Superior temporal gyrus (tissue), 1 donor: ENCODE measurements at regions not wholly inside any gene's neighbourhood (a gene's known extent, or its start where the extent isn't known, plus 50 kb on each side); places are given as distances from the start of the nearest gene placed in this dataset.
"Not testable (repeated sequence)": the region's sequence is repeated elsewhere in the genome, so short reads cannot be mapped to it uniquely, and the experiment has no call there.

Experiments used
- DNase-seq: peaks from one replicate; pipeline ENCODE4 v3.0.0-alpha.2; 2016; ENCODE audit errors: extremely low spot score

DNA sequence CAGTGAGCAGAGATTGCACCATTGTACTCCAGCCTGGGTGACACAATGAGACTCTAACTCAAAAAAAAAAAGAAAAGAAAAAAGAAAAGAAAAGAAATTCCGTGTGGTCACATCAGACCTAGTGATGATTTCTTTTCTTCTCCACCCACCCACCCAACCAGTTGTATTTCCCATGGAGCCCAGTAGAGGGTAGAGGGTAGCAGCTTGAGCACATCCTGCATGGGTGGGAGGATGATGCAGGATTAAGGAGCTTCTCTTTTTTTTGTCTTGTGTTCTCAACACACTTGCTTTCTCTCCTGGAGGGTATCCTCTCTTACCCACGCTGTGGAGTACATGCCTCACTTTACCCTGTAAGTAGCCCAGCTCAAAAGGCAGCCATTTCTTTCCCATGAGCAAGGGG, 118.6 kb upstream of the CARD11 start:
- DNase-seq: no peak

DNA sequence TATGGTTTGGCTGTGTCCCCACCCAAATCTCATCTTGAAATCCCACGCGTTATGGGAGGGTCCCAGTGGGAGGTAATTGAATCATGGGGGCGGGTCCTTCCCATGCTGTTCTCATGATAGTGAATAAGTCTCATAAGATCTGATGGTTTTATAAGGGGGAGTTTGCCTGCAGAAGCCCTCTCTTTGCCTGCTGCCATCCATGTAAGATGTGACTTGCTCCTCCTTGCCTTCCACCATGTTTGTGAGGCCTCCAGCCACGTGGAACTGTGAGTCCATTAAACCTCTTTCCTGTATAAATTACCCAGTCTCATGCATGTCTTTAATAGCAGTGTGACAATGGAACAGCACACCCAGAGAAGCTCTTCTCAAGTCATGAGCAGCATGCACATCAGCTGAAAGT, 119.1 kb upstream of the CARD11 start:
- DNase-seq: not testable (repeated sequence)

DNA sequence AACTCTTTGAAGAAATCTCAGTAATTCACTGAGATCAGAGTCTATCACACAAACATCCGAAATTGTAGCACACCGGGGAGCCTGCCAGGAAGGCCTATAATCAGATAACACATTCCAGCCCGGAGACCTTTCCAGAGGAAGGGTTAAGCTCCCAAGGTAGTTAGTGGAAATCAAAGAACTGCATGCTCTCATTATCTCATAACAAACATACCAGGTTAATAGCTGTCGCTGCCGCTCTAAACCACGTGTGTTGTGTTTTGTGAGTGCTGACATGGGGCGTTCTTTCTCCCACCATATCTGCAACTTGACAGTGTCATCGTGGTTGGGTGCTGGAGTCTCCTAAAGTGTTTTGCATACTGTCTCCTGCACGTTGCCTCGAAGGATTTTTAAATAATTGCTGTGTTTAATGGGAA, 120.7 kb upstream of the CARD11 start:
- no peak for DNase-seq

DNA sequence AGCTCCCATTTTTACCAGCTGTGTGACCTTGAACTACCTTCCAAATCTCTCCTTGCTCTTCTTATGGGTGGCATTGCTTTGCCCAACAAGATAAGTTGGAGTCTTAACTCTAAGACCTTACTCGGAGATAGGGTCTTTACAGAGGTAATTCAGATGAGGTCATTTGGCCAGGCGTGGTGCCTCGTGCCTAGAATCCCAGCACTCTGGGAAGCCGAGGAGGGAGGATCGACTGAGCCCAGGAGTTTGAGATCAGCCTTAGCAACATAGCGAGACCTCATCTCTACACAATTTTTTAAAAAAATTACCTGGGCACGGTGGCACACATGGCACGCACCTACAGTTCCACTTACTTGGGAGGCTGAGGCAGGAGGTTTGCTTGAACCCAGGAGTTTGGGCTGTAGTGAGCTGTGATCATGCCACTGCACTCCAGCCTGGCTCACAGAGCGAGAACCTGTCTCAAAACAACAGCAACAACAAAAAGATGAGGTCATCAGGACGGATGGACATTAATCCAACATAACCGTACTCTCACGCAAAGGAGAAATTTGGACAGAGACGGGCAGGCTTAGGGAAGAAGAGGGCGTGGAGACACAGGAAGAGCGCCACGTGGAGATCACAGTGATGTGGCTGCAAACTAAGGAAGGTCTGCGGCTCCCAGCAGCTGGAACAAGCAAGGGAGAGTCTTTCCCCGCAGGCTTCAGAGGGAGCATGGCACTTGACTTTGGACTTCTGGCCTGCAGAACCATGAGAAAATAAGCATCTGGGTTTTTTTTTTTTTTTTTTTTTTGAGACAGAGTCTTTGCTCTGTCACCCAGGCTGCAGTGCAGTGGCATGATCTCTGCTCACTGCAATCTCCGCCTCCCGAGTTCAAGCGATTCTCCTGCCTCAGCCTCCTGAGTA, 122.3 kb upstream of the CARD11 start:
- DNase-seq: no peak

DNA sequence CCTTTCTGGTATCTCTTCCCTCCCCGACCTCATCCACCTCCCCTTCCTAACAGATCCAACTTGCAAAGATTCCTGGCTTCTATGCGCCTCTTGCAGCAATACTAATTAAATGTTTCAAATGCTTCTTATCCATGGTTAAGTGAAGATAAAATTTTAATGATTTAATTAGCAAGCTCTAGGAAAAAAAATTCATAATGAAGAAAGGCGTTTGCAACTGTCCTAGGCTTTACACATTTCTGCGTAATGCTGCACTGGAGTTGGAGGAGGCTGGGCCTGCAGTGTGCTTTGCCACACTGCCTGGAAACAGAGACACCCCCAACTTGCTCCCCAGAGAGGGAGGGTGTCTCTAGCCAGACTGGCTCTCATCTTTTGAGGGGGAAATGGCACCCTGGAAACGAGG, 123.9 kb upstream of the CARD11 start:
- no peak for DNase-seq

DNA sequence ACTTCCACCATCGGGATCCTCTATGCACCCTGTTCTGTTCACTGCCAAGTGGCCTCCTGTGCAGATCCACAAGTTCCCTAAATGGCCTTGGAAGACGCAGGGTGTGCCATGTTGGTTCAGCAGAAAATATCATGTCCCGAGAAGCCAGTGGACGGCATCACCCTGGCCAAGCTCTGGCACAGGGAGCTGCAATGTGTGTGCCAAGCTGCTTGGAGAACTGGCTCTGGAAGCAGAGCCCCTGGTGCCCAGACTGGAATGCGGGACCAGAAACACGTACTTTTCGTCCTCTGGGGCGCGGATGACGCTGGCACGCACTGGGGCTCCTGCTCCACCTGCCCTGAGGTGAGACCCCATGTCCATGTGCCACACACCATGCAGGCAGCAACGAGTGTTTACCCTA, 124.7 kb upstream of the CARD11 start:
- DNase-seq: no peak

DNA sequence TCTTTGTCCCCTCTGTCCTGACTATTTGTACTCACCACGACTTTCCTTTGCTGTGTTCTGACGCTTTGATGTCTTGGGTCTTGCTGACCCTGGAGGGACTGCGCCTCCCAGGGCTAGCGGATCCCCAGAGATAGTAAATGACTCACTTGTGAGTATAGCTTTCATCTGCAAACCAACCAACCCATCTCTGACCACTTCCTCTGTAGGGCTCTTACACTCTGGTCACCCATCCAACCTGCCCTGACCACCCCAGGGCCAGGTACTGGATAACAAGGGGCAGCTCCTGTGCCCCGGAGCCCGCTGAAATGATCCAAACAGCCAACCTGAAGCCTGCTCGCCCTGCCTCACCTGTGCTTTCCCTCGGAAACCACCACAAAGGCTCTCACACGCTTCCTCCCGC, 125.2 kb upstream of the CARD11 start:
- DNase-seq: no peak

DNA sequence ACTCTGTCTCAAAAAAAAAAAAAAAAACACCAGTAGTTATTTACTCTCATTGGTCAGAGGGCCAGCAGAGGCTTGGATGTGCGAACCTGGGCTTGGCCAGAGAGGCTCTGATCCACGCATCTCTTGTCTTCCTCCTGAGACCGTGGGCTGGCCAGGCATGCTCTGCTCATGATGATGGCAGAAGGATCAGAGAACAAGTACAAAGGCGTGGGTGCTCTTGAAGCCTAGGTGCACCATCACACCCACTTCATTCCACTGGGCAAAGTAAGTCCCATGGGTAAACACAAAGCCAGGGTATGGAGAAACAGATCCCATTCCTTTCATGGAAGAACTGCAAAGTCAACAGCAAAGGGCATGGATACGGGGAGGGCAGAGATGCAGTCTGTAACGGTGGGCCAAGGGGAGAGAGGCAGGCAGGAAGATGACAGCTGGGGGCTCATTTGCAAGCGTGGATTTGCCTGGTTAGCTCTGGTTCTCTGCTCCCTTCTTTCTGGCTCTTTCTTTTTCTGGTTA, 128.2 kb upstream of the SDK1 start:
- no peak for DNase-seq

DNA sequence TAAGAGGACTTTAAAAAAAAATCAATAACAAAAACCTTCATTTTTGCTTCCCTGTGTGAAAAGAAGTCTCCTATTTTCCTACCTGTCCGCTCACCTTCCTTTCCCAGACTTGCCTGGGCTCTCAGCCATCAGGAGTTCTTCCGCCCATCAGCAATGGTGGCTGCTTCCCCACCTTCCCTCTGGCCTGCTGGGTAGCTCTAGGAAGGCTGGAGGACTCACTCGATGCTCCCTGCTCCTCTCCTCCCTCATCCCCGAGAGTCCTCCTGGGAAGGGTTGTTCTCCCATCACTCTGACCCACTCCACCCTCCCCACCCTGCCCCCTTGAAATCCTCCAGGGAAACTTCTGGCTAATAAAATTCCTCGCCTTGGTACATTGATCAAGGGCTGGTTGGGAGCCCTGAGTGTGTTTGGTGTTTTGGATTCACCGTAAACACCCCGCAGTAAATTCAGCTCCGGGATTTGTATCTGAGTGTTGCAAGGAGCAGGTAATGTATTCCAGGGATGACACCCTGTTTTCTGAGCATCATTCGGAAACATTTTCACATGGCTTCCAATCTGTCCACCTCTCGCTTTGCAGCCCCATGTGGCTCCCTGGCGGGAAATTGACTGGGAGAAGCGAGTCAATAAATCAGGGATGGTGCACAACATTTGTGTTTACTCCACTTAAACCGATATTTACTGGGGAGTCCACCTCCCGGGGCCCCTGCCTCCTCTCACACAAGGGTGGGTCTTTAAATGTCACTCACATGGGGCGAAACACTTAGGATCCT, 126.4 kb upstream of the SDK1 start:
- DNase-seq: no peak

DNA sequence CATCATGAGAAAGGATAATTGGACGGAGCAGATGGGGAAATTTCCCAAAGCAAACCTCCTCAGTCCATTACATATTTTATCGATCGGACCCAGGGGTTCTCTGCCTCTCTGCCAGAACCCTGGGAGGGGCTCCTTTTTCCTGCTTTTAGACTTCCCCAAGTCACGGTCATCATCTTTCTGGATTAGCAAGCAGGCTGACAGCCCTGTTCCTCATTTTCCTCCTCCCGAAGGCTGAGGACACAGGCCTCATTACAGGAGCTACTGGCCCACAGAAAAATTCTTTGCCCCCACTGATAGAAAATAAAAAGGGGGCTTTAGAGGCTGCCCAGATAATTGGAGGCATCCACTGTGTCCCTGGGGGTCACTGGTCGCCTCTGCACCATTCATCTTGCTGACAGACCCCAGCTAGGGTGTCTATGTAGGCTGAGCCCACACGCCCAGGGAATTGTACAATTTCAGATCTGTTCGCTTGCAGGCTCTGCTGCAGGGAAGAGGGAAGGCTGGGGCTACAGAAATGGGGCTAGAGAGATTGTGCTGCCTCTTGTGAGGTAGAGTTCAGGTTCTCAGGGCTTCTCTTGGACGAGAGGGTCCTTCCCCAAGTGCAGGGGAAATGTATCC, 125.7 kb upstream of the SDK1 start:
- DNase-seq: no peak

DNA sequence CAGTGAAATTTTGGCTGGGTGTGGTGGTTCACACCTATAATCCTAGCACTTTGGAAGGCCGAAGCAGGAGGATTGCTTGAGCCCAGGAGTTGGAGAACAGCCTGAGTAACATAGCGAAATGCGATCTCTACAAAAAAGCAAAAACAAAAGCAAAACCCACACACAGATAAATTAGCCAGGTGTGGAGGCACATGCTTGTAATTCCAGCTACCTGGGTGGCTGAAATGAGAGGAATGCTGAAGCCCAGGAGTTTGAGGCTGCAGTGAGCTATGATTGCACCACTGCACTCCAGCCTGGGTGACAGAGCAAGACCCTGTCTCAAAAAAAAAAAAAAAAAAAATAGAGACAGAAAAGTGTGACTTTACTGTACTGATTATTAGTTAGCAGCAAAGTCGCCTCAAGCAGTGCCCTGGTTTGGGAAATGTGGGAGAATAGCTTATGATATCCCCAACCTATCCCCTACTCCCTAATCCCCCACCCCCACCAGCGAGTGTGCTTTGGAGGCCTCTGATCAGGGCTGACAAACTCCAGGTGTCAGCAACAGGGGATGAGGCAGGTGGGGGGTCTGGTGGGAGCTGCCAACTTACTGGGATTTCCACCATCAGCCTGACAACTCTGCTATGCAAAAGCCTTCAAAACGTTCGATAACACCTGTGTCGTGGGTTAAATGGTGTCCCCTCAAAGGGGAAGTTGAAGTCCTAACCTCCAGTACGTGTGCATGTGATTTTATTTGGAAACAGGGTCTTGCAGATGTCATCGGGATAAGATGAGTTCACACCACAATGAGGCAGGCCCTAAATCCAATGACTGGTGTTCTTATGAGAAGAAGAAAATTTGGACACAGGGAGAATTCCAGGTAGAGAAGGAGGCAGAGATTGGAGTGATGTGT, 124.7 kb upstream of the SDK1 start:
- no peak for DNase-seq

DNA sequence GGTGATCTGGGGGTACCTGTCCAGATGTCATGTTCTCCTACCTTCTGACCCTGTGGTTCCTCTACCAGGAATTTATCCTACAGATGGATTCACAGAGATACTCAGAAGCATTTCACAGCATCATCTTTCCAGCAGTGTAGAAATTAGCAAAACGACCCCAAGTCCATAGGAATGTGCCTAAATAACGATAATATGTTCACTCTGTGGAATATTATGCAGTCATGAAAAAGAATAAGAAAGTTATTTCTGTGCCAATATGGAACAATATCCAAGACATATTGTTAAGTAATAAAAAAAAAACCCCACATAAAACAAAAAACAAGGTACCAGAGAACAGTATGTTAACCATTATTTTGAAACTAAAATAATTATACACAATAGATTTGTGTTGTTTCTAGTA, 123.8 kb upstream of the SDK1 start:
- DNase-seq: no peak

DNA sequence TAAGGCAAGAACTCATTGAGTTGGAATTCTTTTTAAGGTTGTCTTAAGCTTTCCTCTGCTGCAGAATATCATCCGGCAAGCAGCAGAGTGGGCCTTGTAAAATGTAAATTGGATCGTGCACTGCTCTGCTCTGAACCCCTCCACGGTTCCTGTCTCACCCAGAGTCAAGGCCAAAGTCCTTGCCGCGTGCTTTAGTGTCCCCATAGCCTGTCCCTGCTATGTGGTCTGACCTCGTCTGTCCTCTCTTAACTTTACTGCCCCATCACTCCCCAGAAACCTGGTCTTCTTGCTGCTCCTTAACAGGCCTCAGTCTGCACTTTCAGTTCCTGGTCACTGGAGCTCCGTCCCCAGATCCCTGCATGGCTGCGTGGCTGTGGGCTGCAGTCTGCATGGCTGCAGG, 121.6 kb upstream of the SDK1 start:
- no peak for DNase-seq

DNA sequence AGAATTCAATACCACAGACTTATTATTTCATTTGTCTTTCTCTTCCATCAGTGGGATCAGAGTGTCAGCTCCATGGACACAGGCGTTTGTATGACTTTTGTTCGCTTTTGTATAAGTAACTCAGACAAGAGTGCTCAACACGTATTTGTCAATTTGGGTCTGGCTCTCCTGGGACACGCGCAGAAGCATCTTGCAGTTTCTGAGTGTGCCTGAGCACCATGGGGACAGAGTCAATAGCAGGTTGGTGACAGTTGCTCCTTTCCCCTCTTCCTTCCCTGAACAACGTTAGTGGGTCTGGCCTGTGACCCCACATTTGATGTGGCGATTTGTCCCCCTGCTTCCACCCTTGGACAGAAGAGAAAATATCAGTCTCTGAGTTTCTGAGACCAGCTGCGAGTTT, 120.4 kb upstream of the SDK1 start:
- no peak for DNase-seq

DNA sequence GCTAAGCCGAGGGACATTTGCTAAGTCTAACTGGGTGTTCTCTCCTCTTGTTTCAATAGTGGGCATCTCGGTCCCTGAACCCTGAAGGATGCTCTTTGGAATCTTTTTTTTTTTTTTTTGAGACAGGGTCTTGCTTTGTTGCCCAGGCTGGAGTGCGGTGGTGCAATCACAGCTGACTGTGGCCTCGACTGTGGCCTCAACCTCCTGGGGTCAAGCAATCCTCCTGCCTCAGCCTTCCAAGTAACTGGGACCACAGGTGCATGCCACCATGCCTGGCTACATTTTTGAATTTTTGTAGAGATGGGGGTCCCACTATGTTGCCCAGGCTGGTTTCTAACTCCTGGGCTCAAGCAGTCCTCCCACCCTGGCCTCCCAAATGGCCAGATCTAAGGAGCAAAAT, 119.0 kb upstream of the SDK1 start:
- DNase-seq: not testable (repeated sequence)

DNA sequence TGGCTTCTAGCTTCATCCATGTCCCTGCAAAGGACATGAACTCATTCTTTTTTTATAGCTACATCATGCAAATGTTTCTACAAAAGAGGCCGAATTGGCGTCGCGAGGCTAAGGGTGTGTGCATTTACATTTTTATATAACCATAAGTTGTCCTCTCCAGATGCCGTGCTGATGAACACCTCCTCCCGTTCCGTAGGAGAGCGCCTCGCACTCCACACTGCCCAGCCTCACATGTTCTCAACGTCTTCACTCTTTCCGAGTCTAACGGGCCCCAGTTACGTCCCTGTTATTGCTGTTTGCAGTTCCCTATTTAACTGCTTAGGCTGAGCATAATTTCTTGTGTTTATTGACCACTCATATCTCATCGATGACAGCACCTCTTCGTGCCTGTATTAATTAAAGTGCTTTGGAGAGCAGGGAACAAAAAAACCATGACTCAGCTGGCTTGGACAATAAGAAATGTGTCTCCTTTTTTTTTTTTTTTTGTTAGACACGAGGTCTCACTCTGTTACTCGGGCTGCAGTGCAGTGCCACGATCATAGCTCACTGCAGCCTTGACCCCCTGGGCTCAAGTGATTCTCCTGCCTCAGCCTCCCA, 113.5 kb upstream of the SDK1 start:
- no peak for DNase-seq

DNA sequence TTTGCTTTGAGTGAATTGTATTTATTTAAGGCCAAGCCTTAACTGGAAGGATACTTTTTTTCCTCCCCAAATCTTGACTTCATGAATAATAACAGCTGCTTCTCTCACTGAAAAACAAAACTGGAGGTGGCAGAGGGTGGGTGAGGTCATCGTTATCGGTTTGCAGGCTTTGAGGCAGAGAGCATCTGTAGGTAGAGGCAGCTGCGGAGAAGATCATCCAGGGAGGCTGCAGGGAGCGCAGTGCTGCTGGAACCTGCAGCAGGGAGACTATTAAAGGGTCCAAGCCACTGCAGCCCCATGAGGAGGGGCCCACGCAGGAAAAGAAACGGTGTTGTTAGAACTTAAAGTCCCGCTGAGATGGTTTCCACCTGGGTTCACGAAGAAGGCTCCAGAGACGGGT, 112.1 kb upstream of the SDK1 start:
- no peak for DNase-seq

DNA sequence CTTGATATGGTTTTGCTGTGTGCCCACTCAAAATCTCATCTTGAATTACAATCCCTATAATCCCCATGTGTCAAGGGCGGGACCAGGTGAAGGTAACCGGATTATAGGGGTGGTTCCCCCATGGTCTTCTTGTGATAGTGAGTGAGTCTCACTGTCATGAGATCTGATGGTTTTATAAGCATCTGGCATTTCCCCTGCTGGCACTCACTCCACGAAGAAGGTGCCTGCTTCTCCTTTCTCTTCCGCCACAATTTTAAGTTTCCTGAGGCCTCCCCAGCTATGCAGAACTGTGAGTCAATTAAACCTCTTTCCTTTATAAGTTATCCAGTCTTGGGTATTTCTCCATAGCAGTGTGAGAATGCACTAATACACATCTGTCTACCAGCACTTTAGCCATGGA, 109.5 kb upstream of the SDK1 start:
- no peak for DNase-seq

DNA sequence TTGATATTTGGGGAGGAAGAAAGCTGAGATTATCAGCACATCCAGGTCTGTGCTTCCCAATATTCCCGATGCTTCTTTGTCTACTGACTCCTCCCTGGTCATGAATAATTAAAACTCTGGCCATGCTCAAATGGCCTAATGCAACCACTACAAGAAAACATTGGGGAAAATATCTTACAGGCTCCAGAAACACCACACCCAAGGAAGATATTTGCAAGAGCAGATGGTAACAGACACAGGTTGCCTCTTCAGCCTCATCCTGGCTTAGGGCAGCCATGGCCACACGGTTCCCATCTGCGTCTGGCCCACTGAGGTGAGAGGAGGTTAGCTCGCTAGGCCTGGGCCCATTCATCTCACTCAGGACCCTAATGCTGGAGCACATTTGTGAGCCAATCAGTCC, 108.4 kb upstream of the SDK1 start:
- no peak for DNase-seq

DNA sequence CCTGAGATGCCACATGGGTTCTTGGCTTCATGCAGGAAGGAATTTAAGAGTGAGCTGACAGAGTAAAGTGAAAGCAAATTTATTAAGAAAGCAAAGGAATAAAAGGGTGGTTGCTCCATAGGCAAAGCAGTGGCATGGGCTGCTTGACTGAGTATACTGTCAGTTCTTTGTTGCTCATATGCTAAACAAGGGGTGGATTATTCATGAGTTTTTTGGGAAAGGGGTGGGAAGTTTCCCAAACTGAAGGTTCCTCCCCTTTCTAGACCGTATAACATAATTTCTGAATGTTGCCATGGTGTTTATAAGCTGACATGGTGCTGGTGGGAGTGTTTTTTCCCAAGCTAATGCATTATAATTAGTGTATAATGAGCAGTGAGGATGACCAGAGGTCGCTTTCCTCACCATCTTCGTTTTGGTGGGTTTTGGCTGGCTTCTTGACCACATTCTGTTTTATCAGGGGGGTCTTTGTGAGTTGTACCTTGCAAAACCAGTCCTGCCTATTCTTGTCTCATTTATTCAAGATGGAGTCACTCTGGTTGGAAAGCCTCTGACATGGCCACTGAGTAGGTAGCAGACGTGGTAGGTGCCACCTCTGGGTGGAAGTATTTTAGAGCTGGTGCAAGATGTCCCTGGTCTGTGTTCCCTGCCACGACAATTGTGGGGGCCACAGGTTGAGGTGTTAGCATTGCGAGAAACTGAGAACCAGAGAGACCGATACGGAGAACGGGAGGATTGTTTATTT, 107.5 kb upstream of the SDK1 start:
- DNase-seq: no peak
